ENCODE measurements at regions not wholly inside any gene's neighbourhood (a gene's known extent, or its start where the extent isn't known, plus 50 kb on each side); places are given as distances from the start of the nearest gene placed in this dataset.

- Histone ChIP-seq H3K4me2 (ENCODE audit: insufficient read depth, low read length) (no peak overlapping the region), H3K9me1 (replicated peaks; ENCODE audit: control insufficient read depth, extremely low read depth, insufficient read depth, low read length) (no peaks in the 10 kb centered on the region), H3K4me1 (ENCODE audit: control insufficient read depth, extremely low read depth, insufficient read depth, low read length) (no peaks in the 10 kb centered on the region), H3K27me3 (ENCODE audit: control insufficient read depth in 2 of 2, insufficient read depth in 2 of 2, low read length in 2 of 2) (no peaks in the 10 kb centered on the region), H2AFZ (ENCODE audit: low read depth, low read length) (no peak overlapping the region), H3K4me3 (replicated peaks in 1 of 3; ENCODE audit: insufficient read depth in 1 of 3, low read depth in 1 of 3, low read length in 3 of 3) (no peak overlapping the region), H3K9ac (replicated peaks; ENCODE audit: extremely low read depth, insufficient read depth, low read length) (no peak overlapping the region), H3K27ac (ENCODE audit: insufficient read depth, low read depth, low read length) (no peak overlapping the region), H3K79me2 (ENCODE audit: control insufficient read depth, insufficient read depth, low read length) (no peaks in the 10 kb centered on the region), H3K36me3 (ENCODE audit: control insufficient read depth in 2 of 2, extremely low read depth in 1 of 2, insufficient read depth in 2 of 2, low read length in 2 of 2) (no peaks in the 10 kb centered on the region), H3K9me3 (replicated peaks; ENCODE audit: control insufficient read depth, insufficient read depth, low read length) (no peaks in the 10 kb centered on the region), H4K20me1 (replicated peaks; ENCODE audit: control insufficient read depth, extremely low read depth, insufficient read depth, low read length) (no peaks in the 10 kb centered on the region)
- CTCF ChIA-PET, result no interaction called here
- POLR2A ChIA-PET, result no interaction called here
- TF ChIP-seq POLR2A (IDR thresholded peaks at IDR 0.05; ENCODE audit: low read depth, low read length) (no peak), JUN (IDR thresholded peaks at IDR 0.05; ENCODE audit: borderline replicate concordance, insufficient read depth, insufficient read length, low read depth) (no peak), MYC (IDR thresholded peaks at IDR 0.05; ENCODE audit: low read depth, low read length) (no peak), POLR2AphosphoS5 (IDR thresholded peaks at IDR 0.05; ENCODE audit: insufficient read depth, low read depth, low read length) (no peak)
- FAIRE-seq (no peak), DNase-seq (ENCODE audit: low read depth, low spot score) (no peak)
- BruUV-seq (replicated peaks), result no TSS peak
- dilution Hi-C loops (cut with MboI; ENCODE audit: extremely low pct_ligation_motif_present, low sequenced_read_pairs), result no loop called here
- intact Hi-C loops (cut with micrococcal nuclease), result no loop called here
Observed at GRCh38 chr5:110323357-110323756, 403.1 kb downstream of the TMEM232 start.

GRCh38 chr5:110323832-110324231 is 402.6 kb downstream of the TMEM232 start:
- FAIRE-seq (no peak), DNase-seq (ENCODE audit: low read depth, low spot score) (no peak)
- Histone ChIP-seq H3K4me2 (ENCODE audit: insufficient read depth, low read length) (no peak overlapping the region), H3K4me3 (replicated peaks in 1 of 3; ENCODE audit: insufficient read depth in 1 of 3, low read depth in 1 of 3, low read length in 3 of 3) (no peak overlapping the region), H3K27me3 (ENCODE audit: control insufficient read depth in 2 of 2, insufficient read depth in 2 of 2, low read length in 2 of 2) (no peaks in the 10 kb centered on the region), H3K9me1 (replicated peaks; ENCODE audit: control insufficient read depth, extremely low read depth, insufficient read depth, low read length) (no peaks in the 10 kb centered on the region), H3K36me3 (ENCODE audit: control insufficient read depth in 2 of 2, extremely low read depth in 1 of 2, insufficient read depth in 2 of 2, low read length in 2 of 2) (no peaks in the 10 kb centered on the region), H3K79me2 (ENCODE audit: control insufficient read depth, insufficient read depth, low read length) (no peaks in the 10 kb centered on the region), H4K20me1 (replicated peaks; ENCODE audit: control insufficient read depth, extremely low read depth, insufficient read depth, low read length) (no peaks in the 10 kb centered on the region), H3K9ac (replicated peaks; ENCODE audit: extremely low read depth, insufficient read depth, low read length) (no peak overlapping the region), H3K9me3 (replicated peaks; ENCODE audit: control insufficient read depth, insufficient read depth, low read length) (no peaks in the 10 kb centered on the region), H3K27ac (ENCODE audit: insufficient read depth, low read depth, low read length) (no peak overlapping the region), H2AFZ (ENCODE audit: low read depth, low read length) (no peak overlapping the region), H3K4me1 (ENCODE audit: control insufficient read depth, extremely low read depth, insufficient read depth, low read length) (no peaks in the 10 kb centered on the region)
- TF ChIP-seq POLR2A (IDR thresholded peaks at IDR 0.05; ENCODE audit: low read depth, low read length) (no peak), JUN (IDR thresholded peaks at IDR 0.05; ENCODE audit: borderline replicate concordance, insufficient read depth, insufficient read length, low read depth) (no peak), POLR2AphosphoS5 (IDR thresholded peaks at IDR 0.05; ENCODE audit: insufficient read depth, low read depth, low read length) (no peak), GATA2 (IDR thresholded peaks at IDR 0.05; ENCODE audit: insufficient read depth, insufficient read length, low read depth, low read length) (no peak), FOS (IDR thresholded peaks at IDR 0.05; ENCODE audit: borderline replicate concordance, insufficient read depth, low read length) (no peak)
- POLR2A ChIA-PET, result no interaction called here
- CTCF ChIA-PET, result no interaction called here
- intact Hi-C loops (cut with micrococcal nuclease), result no loop called here
- no TSS peak for BruUV-seq (replicated peaks)
- dilution Hi-C loops (cut with MboI; ENCODE audit: extremely low pct_ligation_motif_present, low sequenced_read_pairs), result no loop called here

Data from endothelial cell of umbilical vein (primary cell).